Keratinocyte (primary cell): ENCODE measurements at regions not wholly inside any gene's neighbourhood (a gene's known extent, or its start where the extent isn't known, plus 50 kb on each side); places are given as distances from the start of the nearest gene placed in this dataset.

Experiments
- DNase-seq: peaks from one replicate; pipeline ENCODE4 v3.0.0-alpha.2; 2011; ENCODE audit warnings: low read depth, missing footprints, low spot score
- FAIRE-seq: peaks from 2 replicates; lab custom pipeline; 2011; peaks lifted over from hg19 to GRCh38; lab: Jason Lieb, UNC
- H2AFZ ChIP-seq: 2 replicates; pipeline ENCODE4 v1.6.0; 2012; ENCODE audit warnings: low read length, control low read depth, inconsistent platforms; ENCODE audit not compliant: control insufficient read depth
- H3K27ac ChIP-seq: 2 replicates; pipeline ENCODE4 v1.5.1; 2011; ENCODE audit warnings: low read length; ENCODE audit not compliant: control insufficient read depth, insufficient read depth
- H3K27me3 ChIP-seq: 3 replicates; pipeline ENCODE4 v1.6.0; 2011; ENCODE audit warnings: low read length; ENCODE audit not compliant: control insufficient read depth, insufficient read depth; ENCODE audit errors: extremely low read depth
- H3K36me3 ChIP-seq, 2 experiments: 2 replicates in 1 of 2; 3 replicates in 1 of 2; pipeline ENCODE4 v1.5.1; 2011; ENCODE audit warnings: low read length in 2 of 2, mild to moderate bottlenecking in 1 of 2; ENCODE audit not compliant: control insufficient read depth in 2 of 2, insufficient read depth in 2 of 2; ENCODE audit errors: extremely low read depth in 1 of 2
- H3K4me1 ChIP-seq: 3 replicates; pipeline ENCODE4 v1.5.1; 2011; ENCODE audit warnings: low read length; ENCODE audit not compliant: control insufficient read depth, insufficient read depth; ENCODE audit errors: extremely low read depth
- H3K4me2 ChIP-seq: 3 replicates; pipeline ENCODE4 v1.6.0; 2011; ENCODE audit warnings: low read depth, low read length; ENCODE audit not compliant: control insufficient read depth, insufficient read depth; ENCODE audit errors: extremely low read depth
- H3K4me3 ChIP-seq, 3 experiments: fragments of 200-600 bp in 1 of 3; sonication (generic) in 1 of 3; 2 replicates in 2 of 3; 3 replicates in 1 of 3; pipeline ENCODE4 v1.5.1; 2011 to 2016; ENCODE audit warnings: low read length in 3 of 3, mild to moderate bottlenecking in 3 of 3, control low read depth in 2 of 3, inconsistent platforms in 1 of 3, low read depth in 1 of 3, mixed read lengths in 1 of 3, mixed run types in 1 of 3, moderate library complexity in 1 of 3; ENCODE audit not compliant: control insufficient read depth in 2 of 3, insufficient read depth in 2 of 3; ENCODE audit errors: extremely low read depth in 1 of 3
- H3K79me2 ChIP-seq: 2 replicates; pipeline ENCODE4 v1.6.0; 2012; ENCODE audit warnings: low read length; ENCODE audit not compliant: control insufficient read depth, insufficient read depth
- H3K9ac ChIP-seq: 3 replicates; pipeline ENCODE4 v1.6.0; 2011; ENCODE audit warnings: low read length; ENCODE audit not compliant: control insufficient read depth, insufficient read depth; ENCODE audit errors: extremely low read depth
- H3K9me1 ChIP-seq: 3 replicates; pipeline ENCODE4 v1.6.0; 2011; ENCODE audit warnings: low read length; ENCODE audit not compliant: control insufficient read depth, insufficient read depth; ENCODE audit errors: extremely low read depth
- H3K9me3 ChIP-seq: 2 replicates; pipeline ENCODE4 v1.5.1; 2012; ENCODE audit warnings: low read depth, low read length; ENCODE audit not compliant: control insufficient read depth
- H4K20me1 ChIP-seq: 3 replicates; pipeline ENCODE4 v1.6.0; 2011; ENCODE audit warnings: low read length; ENCODE audit not compliant: control insufficient read depth, insufficient read depth; ENCODE audit errors: extremely low read depth
- CTCF ChIP-seq, 3 experiments: IDR thresholded peaks in 1 of 3; conservative IDR thresholded peaks in 1 of 3; optimal IDR thresholded peaks in 1 of 3; 2 replicates in 2 of 3; 3 replicates in 1 of 3; pipeline versions ENCODE3 to v1.5.1; 2011; ENCODE audit warnings: low read length in 3 of 3, mild to moderate bottlenecking in 3 of 3, moderate library complexity in 2 of 3, control low read depth in 1 of 3, inconsistent platforms in 1 of 3; ENCODE audit not compliant: insufficient read depth in 2 of 3; ENCODE audit errors: extremely low read depth in 1 of 3
- EZH2 ChIP-seq: IDR thresholded peaks from one replicate; pipeline ENCODE4 v1.6.1; 2012; ENCODE audit warnings: inconsistent platforms, mild to moderate bottlenecking, low read length, moderate library complexity
- dilution Hi-C: fragments of 300-500 bp; cut with MboI; formaldehyde crosslinking; loops from one replicate; pipeline ENCODE4 v1.7.0; 2020; ENCODE audit warnings: low sequenced_read_pairs; ENCODE audit not compliant: extremely low pct_ligation_motif_present

DNA sequence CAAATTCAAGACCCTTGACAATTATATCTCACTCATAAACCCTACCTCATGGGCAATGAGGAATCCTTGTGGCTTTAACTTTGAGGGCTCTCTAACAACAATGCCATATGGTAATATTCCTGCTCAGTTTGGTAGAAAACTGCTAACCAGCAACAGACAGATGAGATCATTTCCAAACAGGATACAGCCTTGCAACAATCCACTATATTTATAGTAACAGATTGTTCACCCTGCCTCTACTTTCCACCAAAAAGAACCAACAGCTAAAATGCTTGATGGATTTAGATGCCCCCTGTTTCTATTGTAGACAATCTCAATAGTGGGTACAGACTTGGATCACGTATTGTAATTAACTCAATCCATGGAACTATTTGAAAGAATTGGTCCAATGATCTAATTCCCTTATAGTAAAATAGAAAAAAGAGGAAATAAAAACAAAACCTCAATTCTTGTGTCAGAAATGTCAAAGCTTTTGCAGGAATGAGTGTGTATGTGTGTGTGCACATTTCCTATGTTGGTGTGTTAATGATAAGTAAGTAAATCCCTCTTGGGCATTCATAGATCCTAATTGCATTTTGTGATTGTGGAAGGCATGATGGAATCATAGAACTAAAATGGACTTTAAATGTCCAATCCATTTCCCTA lies 100.0 kb upstream of the EDEM3 start:
- Histone ChIP-seq H3K79me2 (no peaks in the 10 kb centered on the region), H3K4me2 (no peak overlapping the region), H3K9me3 (no peaks in the 10 kb centered on the region), H3K27ac (no peak overlapping the region), H3K27me3 (no peaks in the 10 kb centered on the region), H3K36me3 (peaks cover 0 to 5% of the 10 kb centered on the region in 2 experiments), H3K4me1 (no peaks in the 10 kb centered on the region), H2AFZ (no peak overlapping the region), H3K4me3 (no peak overlapping the region), H3K9me1 (no peaks in the 10 kb centered on the region), H3K9ac (no peak overlapping the region), H4K20me1 (no peaks in the 10 kb centered on the region)
- FAIRE-seq (no peak), DNase-seq (no peak)
- dilution Hi-C loops: no loop called here
- no peak for TF ChIP-seq EZH2
- TF ChIP-seq CTCF (optimal IDR thresholded peaks at IDR 0.05 in 1 of 3, IDR thresholded peaks at IDR 0.05 in 1 of 3, conservative IDR thresholded peaks at IDR 0.05 in 1 of 3; ENCODE audit: extremely low read depth in 1 of 3, insufficient read depth in 2 of 3, low read length in 3 of 3): no peak

DNA sequence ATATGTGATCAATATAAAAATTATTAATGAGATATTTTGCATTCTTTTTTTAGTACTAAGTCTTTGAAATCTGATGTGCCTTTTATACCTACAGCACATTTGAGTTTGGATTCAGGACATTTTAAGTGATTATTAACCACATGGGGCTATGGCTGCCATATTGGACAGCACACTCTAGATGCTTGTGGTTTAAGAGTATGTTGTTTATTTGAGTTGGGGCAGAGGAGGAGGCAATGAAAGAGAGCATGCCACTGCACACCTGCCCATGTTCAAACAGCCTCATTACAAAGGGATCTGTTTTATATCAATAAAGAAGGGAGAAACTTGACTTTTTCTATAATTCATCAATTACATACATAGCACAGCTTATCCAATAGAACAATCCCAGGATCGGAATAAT lies 99.4 kb upstream of the EDEM3 start:
- no peak overlapping the region for H3K27ac ChIP-seq
- no peak overlapping the region for H3K4me3 ChIP-seq
- H3K27me3 ChIP-seq: no peaks in the 10 kb centered on the region
- no peak overlapping the region for H2AFZ ChIP-seq
- H3K9me1 ChIP-seq: no peaks in the 10 kb centered on the region
- H4K20me1 ChIP-seq: no peaks in the 10 kb centered on the region
- no peak for TF ChIP-seq CTCF (optimal IDR thresholded peaks at IDR 0.05 in 1 of 3, IDR thresholded peaks at IDR 0.05 in 1 of 3, conservative IDR thresholded peaks at IDR 0.05 in 1 of 3; ENCODE audit: extremely low read depth in 1 of 3, insufficient read depth in 2 of 3, low read length in 3 of 3)
- no peak for TF ChIP-seq EZH2
- no peak overlapping the region for H3K4me2 ChIP-seq
- no peaks in the 10 kb centered on the region for H3K79me2 ChIP-seq
- no peaks in the 10 kb centered on the region for H3K4me1 ChIP-seq
- peaks cover 0 to 5% of the 10 kb centered on the region in 2 experiments for H3K36me3 ChIP-seq
- no peak overlapping the region for H3K9ac ChIP-seq
- FAIRE-seq (no peak), DNase-seq (no peak)
- dilution Hi-C loops: no loop called here
- no peaks in the 10 kb centered on the region for H3K9me3 ChIP-seq
